Mesothelial cell of epicardium (in vitro differentiated cells): ENCODE measurements at regions not wholly inside any gene's neighbourhood (a gene's known extent, or its start where the extent isn't known, plus 50 kb on each side); places are given as distances from the start of the nearest gene placed in this dataset.
A peak's percentile ranks its signal among the peaks of the same experiment; 100 is the strongest.

ENCODE experiments used
- DNase-seq, 2 experiments: peaks; one replicate each; pipeline ENCODE4 v3.0.0; 2021; ENCODE audit warnings: low spot score in 2 of 2; ENCODE audit not compliant: unreplicated experiment in 2 of 2
- H3K27ac Mint-ChIP-seq: 2 replicates; pipeline ENCODE4 v1.8.0; 2021; ENCODE audit warnings: mixed read lengths
- H3K27me3 Mint-ChIP-seq: 2 replicates; pipeline ENCODE4 v1.8.0; 2021; ENCODE audit warnings: low read depth, mixed read lengths
- H3K36me3 Mint-ChIP-seq: 2 replicates; pipeline ENCODE4 v1.8.0; 2021; ENCODE audit warnings: mixed read lengths
- H3K4me1 Mint-ChIP-seq: 2 replicates; pipeline ENCODE4 v1.8.0; 2021; ENCODE audit warnings: mixed read lengths
- H3K4me3 Mint-ChIP-seq: 2 replicates; pipeline ENCODE4 v1.8.0; 2021; ENCODE audit warnings: mild to moderate bottlenecking, moderate library complexity, mixed read lengths
- H3K9me3 Mint-ChIP-seq: 2 replicates; pipeline ENCODE4 v1.8.0; 2021; ENCODE audit warnings: mixed read lengths
- CTCF ChIP-seq: fragments of 200-600 bp; sonication (generic); IDR thresholded peaks from one replicate; pipeline ENCODE4 v1.5.0; 2021; ENCODE audit warnings: antibody characterized with exemption; ENCODE audit not compliant: unreplicated experiment

GRCh38 chr14:94979891-94980290, 177.4 kb downstream of the DICER1 start:
- H3K27ac Mint-ChIP-seq = no peak overlapping the region
- no peaks in the 10 kb centered on the region for H3K4me1 Mint-ChIP-seq
- H3K36me3 Mint-ChIP-seq = no peaks in the 10 kb centered on the region
- peaks cover 37% of the 10 kb centered on the region for H3K27me3 Mint-ChIP-seq
- DNase-seq = no peak
- H3K9me3 Mint-ChIP-seq = peaks cover 4% of the 10 kb centered on the region
- no peak overlapping the region for H3K4me3 Mint-ChIP-seq
- TF ChIP-seq CTCF = no peak

GRCh38 chr14:94977016-94977415, 180.3 kb downstream of the DICER1 start:
- TF ChIP-seq CTCF = no peak
- Mint-ChIP-seq H3K27me3 (peaks cover 20% of the 10 kb centered on the region), H3K4me3 (no peak overlapping the region), H3K27ac (no peak overlapping the region), H3K36me3 (no peaks in the 10 kb centered on the region), H3K4me1 (no peaks in the 10 kb centered on the region), H3K9me3 (no peaks in the 10 kb centered on the region)
- no peak for DNase-seq

- peaks cover 19% of the 10 kb centered on the region for H3K27me3 Mint-ChIP-seq
- peaks cover 4% of the 10 kb centered on the region for H3K9me3 Mint-ChIP-seq
- no peak overlapping the region for H3K27ac Mint-ChIP-seq
- H3K36me3 Mint-ChIP-seq = peaks cover 3% of the 10 kb centered on the region
- H3K4me1 Mint-ChIP-seq = no peaks in the 10 kb centered on the region
- no peak overlapping the region for H3K4me3 Mint-ChIP-seq
- no peak for TF ChIP-seq CTCF
- DNase-seq = no peak
Observed at GRCh38 chr14:94975366-94975765, 182.0 kb downstream of the DICER1 start.

- no peak for DNase-seq
- Mint-ChIP-seq H3K36me3 (peaks cover 3% of the 10 kb centered on the region), H3K27ac (no peak overlapping the region), H3K9me3 (peaks cover 4% of the 10 kb centered on the region), H3K4me1 (no peaks in the 10 kb centered on the region), H3K4me3 (no peak overlapping the region), H3K27me3 (peaks cover 18% of the 10 kb centered on the region)
- no peak for TF ChIP-seq CTCF
Observed at GRCh38 chr14:94974893-94975292, 182.4 kb downstream of the DICER1 start.

GRCh38 chr14:94974422-94974821, 182.9 kb downstream of the DICER1 start:
- Mint-ChIP-seq H3K27me3 (peaks cover 17% of the 10 kb centered on the region), H3K4me3 (no peak overlapping the region)
- TF ChIP-seq CTCF = no peak

GRCh38 chr14:94971750-94972149, 185.6 kb downstream of the DICER1 start:
- H3K9me3 Mint-ChIP-seq = peaks cover 4% of the 10 kb centered on the region
- no peak overlapping the region for H3K4me3 Mint-ChIP-seq
- peaks cover 3% of the 10 kb centered on the region for H3K36me3 Mint-ChIP-seq
- peak overlapping the region; percentile 48 for H3K27ac Mint-ChIP-seq
- no peak for DNase-seq
- no peak for TF ChIP-seq CTCF
- H3K27me3 Mint-ChIP-seq = peaks cover 10% of the 10 kb centered on the region
- H3K4me1 Mint-ChIP-seq = no peaks in the 10 kb centered on the region

More at GRCh38 chr14:94974422-94974821, 182.9 kb downstream of the DICER1 start:
- Mint-ChIP-seq H3K9me3 (peaks cover 4% of the 10 kb centered on the region), H3K4me1 (no peaks in the 10 kb centered on the region), H3K27ac (no peak overlapping the region), H3K36me3 (peaks cover 3% of the 10 kb centered on the region)
- no peak for DNase-seq
